ENCODE measurements at regions not wholly inside any gene's neighbourhood (a gene's known extent, or its start where the extent isn't known, plus 50 kb on each side); places are given as distances from the start of the nearest gene placed in this dataset.
"Not testable (repeated sequence)": the region's sequence is repeated elsewhere in the genome, so short reads cannot be mapped to it uniquely, and the experiment has no call there.

DNA sequence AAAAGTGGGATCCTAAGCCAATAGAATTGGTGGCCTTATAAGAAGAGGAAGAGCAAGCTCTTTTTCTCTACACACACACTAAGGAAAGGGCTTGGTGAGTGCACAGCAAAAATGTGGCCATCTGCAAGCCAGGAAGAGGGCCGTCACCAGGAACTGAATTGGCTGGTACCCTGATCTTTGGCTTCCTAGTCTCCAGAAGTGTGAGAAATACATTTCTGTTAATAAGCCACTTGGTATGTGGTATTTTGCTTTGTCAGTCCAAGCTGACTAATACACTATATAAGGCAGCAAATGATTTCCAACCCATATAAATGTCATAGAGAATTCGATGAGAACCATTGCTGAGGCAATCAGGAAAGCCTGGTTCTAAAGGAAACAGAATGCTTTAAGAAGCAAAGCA, 816.3 kb upstream of the SEMA6D start:
- H3K4me3 ChIP-seq (ENCODE audit: low read length): no peak overlapping the region
- no peak for DNase-seq (ENCODE audit: low read depth, low spot score)

DNA sequence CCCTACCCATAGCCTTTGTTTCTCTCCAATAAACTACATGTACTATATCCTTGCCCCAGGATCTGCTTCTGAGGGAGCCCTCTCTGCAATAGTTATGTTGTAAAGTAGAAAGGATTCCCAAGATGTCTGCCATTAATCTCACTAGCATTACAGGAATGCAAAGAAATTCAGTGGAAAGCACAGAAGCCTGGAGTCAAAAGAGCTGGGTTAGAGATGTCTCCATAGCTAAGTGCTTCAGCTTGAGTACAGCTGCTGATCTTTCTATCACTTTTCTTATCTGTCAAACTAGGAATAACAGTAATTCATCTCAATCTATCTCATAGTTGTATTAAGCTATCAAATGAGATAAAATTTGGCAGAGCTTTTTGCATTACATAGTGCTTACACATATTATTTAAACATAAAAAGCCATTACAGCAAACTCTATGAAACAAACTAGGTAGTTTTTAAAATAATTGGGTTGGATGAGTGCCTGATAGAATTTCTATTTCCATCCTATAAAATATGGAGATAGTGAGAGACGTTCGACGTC, 799.5 kb upstream of the SEMA6D start:
- no peak for DNase-seq (ENCODE audit: low read depth, low spot score)
- no peak overlapping the region for H3K4me3 ChIP-seq (ENCODE audit: low read length)

DNA sequence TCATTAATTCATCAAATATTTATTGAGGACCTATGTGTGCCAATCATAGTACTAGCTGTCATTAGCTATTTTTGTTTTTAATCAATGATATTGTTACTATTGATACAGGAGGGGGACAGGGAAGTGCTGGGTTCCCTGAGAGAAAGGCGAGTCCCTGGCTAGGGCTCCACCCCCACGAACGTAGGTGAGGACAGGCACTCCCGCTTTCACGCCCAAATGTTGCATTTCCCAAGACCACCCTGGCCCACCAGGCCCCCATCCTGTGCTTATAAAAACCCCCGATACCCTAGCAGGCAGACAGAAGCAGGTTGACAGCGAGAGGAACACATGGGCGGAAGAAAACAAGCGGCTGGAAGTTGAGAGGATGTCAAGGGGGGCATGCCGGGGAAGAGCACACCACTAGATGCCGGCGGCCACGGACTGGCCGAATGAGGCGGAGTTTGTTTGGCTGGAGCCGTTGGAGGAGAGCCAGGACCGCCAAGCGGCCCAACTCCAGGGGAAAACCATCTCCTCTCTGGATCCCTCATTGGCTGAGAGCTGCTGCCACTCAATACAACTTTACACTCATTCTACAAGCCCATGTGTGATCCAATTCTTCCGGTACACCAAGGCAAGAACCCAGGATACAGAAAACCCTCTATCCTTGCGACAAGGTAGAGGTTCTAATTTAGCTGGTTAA, 798.7 kb upstream of the SEMA6D start:
- no peak for DNase-seq (ENCODE audit: low read depth, low spot score)
- no peak overlapping the region for H3K4me3 ChIP-seq (ENCODE audit: low read length)

DNA sequence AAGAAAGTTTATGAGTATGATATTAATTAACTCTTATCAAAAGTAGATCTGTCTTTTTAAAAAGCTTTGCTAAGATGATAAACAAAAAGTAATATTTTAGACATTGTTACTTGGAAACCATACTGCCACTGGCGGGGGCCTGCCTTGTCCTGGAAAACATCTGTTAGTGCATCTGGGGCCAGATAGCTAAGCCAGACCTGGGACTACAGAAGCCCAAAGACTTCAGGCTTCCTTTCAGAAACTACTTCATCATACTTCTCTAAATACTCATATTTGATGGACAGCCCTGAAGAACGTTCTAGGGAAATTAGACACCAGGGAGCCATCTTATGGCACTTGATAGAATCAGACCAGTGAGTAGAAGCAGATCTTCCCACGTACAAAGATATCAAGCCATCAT, 795.4 kb upstream of the SEMA6D start:
- no peak overlapping the region for H3K4me3 ChIP-seq (ENCODE audit: low read length)
- no peak for DNase-seq (ENCODE audit: low read depth, low spot score)

DNA sequence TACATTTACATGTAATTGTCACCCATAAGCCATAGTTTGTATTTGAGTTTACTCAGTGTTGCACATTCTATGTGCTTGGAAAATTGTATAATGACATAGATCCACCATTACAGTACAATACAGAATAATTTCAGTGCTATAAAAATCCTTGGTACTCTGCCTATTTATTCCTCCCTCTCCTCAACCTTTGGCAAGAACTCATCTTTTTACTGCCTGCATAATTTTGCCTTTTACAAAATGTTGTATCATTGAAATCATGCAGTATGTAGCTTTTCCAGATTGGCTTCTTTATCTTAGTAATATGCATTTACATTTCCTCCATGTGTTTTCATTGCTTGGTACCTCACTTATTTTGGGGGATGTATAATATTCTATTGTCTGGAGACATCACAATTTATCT, 786.9 kb upstream of the SEMA6D start:
- no peak overlapping the region for H3K4me3 ChIP-seq (ENCODE audit: low read length)
- no peak for DNase-seq (ENCODE audit: low read depth, low spot score)

DNA sequence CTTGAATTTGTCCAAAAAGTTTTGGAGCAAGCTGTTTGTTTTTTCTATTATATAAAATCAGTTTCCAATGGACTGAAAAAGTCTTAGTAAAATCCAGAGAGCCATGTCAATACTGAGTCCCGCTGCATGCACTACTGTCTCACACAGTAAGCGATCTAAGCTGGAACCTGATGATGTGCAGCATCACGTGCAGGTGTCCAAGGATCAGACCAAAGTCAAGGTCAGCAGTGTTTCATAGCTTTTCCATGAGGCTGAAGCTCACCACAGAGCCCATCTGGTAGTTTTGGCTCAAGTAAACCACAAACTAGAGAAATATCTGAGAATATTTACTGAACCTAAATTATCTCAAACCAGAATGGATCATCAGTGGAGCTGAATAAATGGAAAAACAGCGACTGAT, 784.0 kb upstream of the SEMA6D start:
- DNase-seq (ENCODE audit: low read depth, low spot score): no peak
- H3K4me3 ChIP-seq (ENCODE audit: low read length): no peak overlapping the region

DNA sequence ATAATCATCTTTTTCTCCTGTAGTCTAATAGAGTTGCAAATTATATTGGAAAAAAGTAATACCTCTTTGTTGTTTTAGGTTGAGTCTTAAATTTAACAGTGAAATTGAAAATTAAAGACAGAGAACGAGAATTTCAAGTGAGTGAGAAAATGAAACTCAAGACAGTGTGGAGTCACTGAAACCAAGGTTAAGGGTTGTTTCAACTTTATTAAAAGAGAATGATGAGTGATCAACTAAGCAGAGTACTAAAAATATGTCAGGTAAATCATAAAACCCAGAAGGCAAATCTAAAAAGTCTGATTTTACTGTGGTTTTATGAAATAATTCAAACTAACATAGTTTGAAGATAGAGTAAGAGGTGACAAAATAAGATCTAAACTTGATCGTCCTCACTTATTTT, 782.5 kb upstream of the SEMA6D start:
- no peak for DNase-seq (ENCODE audit: low read depth, low spot score)

DNA sequence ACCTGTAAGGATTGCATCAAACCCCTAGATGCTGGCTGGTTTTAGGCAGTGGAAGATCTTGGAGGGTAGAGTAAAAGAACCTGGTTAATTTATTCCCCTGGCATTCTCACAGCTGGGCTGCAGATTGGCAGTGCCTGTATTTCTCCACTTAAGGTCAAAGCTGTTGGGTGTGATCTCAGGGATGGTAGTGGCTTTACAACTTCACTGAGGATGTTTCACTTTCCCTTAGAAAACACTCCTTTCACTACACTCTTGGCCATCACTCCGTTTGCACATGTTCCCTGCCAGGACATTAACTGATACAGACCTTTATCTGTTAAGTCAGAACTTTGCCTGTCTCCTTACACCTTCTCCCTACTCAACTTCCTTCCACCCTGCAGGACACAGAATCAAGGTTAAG, 779.1 kb upstream of the SEMA6D start:
- no peak for DNase-seq (ENCODE audit: low read depth, low spot score)

More for the DNA sequence above, 782.5 kb upstream of the SEMA6D start:
- no peak overlapping the region for H3K4me3 ChIP-seq (ENCODE audit: low read length)

DNA sequence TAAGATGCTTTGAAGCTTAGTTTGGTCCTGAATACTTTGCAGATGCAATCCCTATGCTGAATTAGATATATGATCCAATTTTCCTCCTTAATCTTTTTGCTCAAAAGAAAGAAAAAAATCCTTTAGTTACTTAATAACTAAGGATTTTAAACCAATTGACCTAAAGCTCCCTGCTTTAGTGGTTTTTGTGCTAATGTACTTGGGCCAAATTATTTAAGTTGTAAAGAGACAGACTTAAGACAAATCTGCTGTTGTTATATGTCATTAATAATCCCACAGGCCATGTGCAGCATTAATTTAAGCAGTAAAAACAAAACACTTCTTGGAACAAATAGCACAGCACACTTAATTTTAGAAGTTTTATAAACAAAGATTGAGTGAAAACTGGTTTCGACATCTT, 776.1 kb upstream of the SEMA6D start:
- no peak overlapping the region for H3K4me3 ChIP-seq (ENCODE audit: low read length)
- no peak for DNase-seq (ENCODE audit: low read depth, low spot score)

More for the DNA sequence above, 779.1 kb upstream of the SEMA6D start:
- no peak overlapping the region for H3K4me3 ChIP-seq (ENCODE audit: low read length)

DNA sequence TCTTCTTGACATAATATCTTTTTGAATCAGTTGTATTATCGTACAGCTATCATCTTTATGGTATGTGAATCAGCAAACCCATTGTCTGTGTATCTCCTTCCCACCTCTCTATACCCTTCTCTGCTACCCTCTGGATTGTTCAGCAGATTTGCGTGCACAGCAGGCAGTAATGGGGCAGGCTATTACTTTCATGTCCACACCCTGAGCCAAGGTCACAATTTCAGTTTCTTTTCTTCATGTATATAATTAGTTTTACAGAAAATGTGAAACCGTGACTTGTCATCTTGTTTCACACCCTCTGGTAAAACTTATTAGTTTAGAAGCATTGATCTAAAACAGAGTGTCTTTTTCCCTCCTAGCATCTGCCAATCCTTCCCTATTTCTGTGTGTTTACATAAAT, 770.4 kb upstream of the SEMA6D start:
- DNase-seq (ENCODE audit: low read depth, low spot score): no peak
- no peak overlapping the region for H3K4me3 ChIP-seq (ENCODE audit: low read length)

DNA sequence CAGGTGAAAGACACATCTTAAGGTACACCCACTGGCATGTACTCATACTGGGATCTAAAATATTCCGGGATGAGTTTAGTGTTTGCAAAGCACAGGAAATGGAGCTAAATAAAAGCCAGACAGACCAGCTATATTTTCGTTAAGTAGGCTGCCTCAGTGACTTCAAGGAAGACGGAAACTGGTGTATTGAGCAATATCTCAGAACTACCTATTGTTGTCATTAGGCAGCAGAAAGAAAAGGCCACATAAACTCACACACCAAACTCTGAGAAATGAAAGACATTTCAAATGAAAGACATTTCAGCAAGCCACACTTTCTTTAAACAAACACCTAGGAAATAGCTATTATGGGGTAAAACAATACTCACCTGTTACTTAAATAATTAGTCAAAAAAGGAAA, 761.7 kb upstream of the SEMA6D start:
- DNase-seq (ENCODE audit: low read depth, low spot score): no peak
- no peak overlapping the region for H3K4me3 ChIP-seq (ENCODE audit: low read length)

DNA sequence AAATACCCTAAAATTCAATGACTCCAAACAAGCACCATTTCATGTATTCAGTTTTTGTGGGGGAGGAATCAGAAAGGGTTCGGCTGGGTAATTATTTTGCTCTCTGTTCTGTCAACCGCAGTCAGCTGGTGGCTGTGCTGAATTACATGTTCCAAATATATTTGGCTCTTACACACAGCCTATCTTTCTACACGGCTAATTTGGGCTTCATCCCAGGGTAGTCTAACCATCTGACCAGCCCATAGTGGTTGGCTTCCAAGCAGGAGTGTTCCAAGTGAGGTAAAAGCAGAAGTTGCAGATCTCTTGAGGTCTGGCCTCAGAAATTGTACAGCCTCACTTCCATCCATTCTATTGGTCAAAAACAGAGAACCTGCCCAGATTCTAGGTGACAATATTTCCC, 760.8 kb upstream of the SEMA6D start:
- DNase-seq (ENCODE audit: low read depth, low spot score): no peak
- no peak overlapping the region for H3K4me3 ChIP-seq (ENCODE audit: low read length)

DNA sequence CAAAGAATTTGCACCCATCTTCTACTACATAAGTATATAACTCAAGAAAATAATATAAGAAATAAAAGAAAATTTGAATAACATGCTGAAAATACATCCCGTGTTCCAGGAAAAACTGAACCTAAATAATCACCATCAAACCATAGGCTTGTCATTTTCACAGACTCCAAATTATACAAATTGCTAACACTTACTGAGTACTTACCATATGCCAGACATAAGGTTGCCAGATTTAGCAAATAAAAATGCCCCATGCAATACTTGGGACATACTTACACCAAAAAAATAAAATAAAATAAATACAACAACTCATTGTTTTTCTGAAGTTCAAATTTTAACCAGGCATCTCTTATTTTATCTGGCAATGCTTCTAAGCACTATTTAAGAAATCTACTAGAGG, 760.4 kb upstream of the SEMA6D start:
- no peak for DNase-seq (ENCODE audit: low read depth, low spot score)
- H3K4me3 ChIP-seq (ENCODE audit: low read length): no peak overlapping the region

DNA sequence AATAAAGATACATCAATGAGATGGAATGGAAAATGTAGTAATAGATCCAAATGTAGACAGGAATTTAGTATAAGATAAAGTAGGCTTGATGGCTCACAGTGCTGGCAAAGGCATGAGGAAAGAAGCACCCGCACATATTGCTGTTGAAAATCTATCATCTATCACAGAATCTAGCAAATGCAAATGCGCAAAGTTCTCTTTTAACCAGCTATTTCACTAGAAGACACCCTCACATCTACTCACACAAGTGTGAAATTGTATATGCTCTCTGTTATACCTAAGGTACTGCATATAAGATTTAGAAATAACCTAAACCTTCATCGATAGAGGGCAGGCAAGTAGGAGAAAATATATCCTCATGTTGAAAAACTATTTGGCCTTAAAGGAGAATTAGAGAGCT, 756.7 kb upstream of the SEMA6D start:
- no peak for DNase-seq (ENCODE audit: low read depth, low spot score)
- H3K4me3 ChIP-seq (ENCODE audit: low read length): no peak overlapping the region

DNA sequence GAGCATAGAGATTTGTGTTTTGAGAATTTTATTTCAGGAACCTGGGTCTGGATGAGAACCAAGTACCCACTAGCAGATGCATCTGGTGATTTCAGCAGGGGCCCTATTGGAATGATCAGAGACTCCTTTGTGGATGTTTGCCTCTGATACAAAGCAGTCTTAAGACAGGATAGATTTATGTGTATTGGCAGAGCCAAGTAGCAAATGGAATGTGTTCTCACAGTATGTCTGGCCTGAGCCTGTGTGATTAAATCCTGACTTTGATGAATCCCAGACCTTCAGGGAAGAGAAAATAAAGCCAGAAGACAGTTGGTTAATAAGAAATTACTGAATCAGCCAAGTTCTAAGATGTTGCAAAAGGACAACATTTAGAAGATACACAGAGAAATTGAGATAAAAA, 755.5 kb upstream of the SEMA6D start:
- DNase-seq (ENCODE audit: low read depth, low spot score): no peak
- H3K4me3 ChIP-seq (ENCODE audit: low read length): no peak overlapping the region

DNA sequence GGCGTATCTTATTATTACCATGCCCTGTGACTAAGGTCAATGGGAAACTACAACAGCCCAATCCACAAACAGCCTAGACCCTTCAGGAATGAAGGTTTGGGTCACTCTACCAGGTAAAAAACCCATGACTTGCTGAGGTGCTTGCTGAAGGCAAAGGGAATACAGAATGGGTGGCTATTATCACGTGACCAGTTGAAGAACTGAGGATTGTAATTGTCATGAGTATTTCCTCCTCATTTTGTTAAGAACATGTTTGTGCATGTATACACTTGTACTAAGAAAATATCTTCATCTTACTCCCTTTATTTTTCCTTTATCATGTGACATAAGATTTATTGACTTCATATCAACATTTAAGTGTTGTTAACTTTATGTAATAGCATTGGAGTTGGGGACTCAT, 729.2 kb upstream of the SEMA6D start:
- not testable (repeated sequence) for DNase-seq (ENCODE audit: low read depth, low spot score); H3K4me3 ChIP-seq (ENCODE audit: low read length)

DNA sequence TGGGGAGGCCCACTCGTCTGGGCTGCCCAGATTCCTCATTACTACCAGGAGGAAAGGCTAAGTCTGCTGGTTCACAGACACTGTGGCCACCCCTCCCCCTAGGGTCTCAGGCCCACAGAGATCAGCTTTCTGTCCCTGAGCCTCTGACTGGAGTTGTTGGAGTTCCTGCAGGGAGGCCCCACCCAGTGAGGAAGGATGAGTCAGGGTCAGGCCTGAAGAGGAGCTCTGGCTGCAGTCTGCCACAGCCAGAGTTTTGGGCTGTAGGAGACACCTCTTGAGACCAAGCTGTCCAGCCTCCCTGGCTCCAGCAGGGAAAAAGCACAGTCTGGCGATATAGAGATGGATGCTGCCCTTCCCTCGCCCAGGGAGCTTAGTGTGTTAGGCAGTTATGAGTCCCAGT, 720.9 kb upstream of the SEMA6D start:
- H3K4me3 ChIP-seq (ENCODE audit: low read length): no peak overlapping the region
- DNase-seq (ENCODE audit: low read depth, low spot score): no peak

DNA sequence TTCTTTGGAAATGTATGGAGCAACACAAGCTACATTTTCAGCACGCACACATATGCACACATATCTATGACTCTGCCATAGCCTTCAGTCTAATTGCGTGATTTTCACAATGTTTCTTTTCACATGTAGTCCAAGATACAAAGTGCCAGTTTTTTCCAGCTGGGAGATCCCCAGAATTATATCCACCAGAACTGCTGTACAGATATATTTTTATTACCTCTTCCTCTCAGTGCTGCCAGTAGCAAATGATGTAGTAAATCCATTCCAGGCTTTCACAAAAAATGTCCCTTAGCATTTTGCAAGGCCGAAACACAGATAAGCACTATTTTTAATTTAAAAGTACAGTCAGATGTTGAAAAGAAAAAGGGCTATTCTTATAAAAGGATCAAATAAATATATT, 719.8 kb upstream of the SEMA6D start:
- no peak for DNase-seq (ENCODE audit: low read depth, low spot score)
- H3K4me3 ChIP-seq (ENCODE audit: low read length): no peak overlapping the region

DNA sequence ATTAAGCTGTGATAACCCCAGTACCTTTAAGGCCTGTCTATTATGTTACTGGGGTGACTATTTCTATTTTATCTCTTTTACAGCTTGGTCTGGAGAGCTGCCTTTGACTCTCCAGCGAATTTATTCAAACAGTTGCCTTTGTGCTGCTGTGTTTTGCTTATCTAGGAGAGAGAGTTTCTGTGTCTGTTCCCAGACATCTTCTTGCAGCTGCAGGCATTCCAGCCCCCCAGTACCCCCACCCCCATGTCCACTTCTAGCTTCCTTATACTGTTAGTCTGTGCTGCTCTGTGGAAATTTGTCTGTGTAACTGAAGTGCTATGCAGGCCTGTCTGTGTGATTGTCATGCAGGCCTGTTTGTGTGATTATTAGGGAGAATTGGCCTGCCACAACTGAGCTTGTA, 713.7 kb upstream of the SEMA6D start:
- no peak for DNase-seq (ENCODE audit: low read depth, low spot score)

DNA sequence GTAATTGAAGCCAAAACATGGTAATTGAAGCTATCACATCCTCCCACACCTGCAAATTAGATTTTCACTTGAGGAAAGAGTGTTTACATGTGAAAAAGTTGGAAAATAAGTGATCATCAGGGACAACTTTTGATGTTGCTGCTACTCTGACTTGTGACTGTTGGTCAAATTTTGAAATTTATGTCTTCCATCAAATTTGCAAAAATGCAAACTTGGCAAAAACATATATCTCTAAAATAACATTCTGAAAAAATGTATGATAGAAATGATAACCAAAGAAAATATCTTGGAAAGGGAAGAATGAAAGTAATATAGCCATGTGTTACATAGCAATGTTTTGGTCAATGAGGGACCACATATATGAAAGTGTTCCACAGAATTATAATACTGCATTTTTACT, 703.9 kb upstream of the SEMA6D start:
- no peak for DNase-seq (ENCODE audit: low read depth, low spot score)

More for the DNA sequence above, 713.7 kb upstream of the SEMA6D start:
- no peak overlapping the region for H3K4me3 ChIP-seq (ENCODE audit: low read length)

DNA sequence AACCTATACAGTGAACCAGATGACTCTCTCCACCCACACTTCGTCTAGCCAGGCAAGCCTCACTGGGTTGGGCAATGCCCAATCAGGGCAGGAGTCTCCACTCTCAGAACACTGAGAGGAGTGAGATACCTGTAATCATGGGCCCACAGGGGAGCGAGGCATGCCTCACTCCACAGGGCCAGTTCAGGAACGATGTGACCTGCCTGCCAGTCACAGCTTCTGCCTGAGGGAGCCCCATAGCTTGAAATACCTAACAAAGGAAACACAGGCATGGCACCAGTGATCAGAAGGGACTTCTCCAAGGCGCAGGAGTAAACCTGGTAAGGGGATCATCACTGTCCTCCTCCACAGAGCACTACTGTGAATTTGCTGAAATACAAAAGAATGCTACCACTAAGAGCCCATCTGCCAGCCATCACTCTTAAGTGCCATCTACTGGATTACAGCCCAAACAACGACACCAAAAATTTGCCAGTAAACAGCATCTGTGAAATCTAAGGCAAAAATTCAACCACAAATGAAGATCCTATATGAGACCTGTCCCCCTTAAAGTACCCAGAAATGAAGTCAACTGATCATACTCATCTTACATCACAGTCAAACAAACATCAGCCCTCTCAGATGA, 689.9 kb upstream of the SEMA6D start:
- no peak overlapping the region for H3K4me3 ChIP-seq (ENCODE audit: low read length)
- peak; percentile 1 for DNase-seq (ENCODE audit: low read depth, low spot score)

More for the DNA sequence above, 703.9 kb upstream of the SEMA6D start:
- no peak overlapping the region for H3K4me3 ChIP-seq (ENCODE audit: low read length)

Data from Jurkat, Clone E6-1 (cell line).